Epithelial cell of proximal tubule (primary cell): ENCODE measurements at regions not wholly inside any gene's neighbourhood (a gene's known extent, or its start where the extent isn't known, plus 50 kb on each side); places are given as distances from the start of the nearest gene placed in this dataset.

Source experiments
- DNase-seq: peaks from one replicate; pipeline ENCODE4 v3.0.0-alpha.2; 2011; ENCODE audit warnings: low read depth
- H3K4me3 ChIP-seq: 2 replicates; pipeline ENCODE4 v1.5.1; 2011; ENCODE audit warnings: low read depth, mild to moderate bottlenecking, low read length
- TF ChIP-seq, protein P1 (sequence below): conservative IDR thresholded peaks from 2 replicates; pipeline ENCODE4 v1.5.1; 2012; ENCODE audit warnings: low read depth, mild to moderate bottlenecking, low read length

DNA sequence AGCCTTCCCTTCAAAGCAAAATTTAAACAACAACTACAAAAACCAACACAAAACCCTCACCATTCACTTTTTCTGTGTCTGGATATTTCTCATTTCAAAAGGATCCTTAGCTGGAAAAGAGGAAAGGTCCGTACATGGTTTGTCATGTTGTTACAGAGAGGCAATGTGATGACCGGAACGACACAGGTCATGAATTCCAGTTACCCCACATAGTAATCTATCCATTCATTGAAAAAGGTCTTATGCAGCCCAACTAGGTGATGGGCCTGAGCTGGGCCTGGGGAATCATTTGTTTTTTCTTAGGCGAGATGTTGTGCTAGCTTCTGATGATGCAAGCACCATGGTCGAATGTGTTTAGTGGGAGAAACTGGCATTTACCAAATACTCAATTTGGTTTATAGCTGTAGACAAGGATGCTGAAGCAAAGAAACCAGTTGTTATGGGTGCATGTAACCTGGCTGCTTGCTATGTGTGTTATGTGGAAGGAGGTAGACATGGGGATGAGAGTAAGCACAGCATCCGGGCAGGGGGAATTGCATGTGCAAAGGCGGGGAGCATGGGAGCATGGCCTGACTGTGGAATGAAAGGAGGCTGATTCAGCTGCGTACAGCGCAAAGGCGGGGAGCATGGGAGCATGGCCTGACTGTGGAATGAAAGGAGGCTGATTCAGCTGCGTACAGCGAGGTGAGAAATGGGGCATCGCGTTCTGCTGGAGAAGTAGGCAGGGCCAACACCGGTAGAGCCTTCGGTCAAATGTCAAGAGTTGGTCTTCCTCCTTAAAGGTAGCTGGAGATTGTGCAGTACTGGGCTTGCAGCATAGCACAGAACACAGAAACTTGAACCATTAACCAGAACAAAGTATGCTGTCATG lies 269.7 kb upstream of the MAF start:
- no peak for DNase-seq
- TF ChIP-seq, protein P1, sequence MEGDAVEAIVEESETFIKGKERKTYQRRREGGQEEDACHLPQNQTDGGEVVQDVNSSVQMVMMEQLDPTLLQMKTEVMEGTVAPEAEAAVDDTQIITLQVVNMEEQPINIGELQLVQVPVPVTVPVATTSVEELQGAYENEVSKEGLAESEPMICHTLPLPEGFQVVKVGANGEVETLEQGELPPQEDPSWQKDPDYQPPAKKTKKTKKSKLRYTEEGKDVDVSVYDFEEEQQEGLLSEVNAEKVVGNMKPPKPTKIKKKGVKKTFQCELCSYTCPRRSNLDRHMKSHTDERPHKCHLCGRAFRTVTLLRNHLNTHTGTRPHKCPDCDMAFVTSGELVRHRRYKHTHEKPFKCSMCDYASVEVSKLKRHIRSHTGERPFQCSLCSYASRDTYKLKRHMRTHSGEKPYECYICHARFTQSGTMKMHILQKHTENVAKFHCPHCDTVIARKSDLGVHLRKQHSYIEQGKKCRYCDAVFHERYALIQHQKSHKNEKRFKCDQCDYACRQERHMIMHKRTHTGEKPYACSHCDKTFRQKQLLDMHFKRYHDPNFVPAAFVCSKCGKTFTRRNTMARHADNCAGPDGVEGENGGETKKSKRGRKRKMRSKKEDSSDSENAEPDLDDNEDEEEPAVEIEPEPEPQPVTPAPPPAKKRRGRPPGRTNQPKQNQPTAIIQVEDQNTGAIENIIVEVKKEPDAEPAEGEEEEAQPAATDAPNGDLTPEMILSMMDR, result no peak

GRCh38 chr16:79869304-79870015 lies 268.9 kb upstream of the MAF start:
- TF ChIP-seq, protein P1, result no peak
- no peak overlapping the region for H3K4me3 ChIP-seq
- no peak for DNase-seq

More for the DNA sequence above, 269.7 kb upstream of the MAF start:
- H3K4me3 ChIP-seq, result no peak overlapping the region

DNA sequence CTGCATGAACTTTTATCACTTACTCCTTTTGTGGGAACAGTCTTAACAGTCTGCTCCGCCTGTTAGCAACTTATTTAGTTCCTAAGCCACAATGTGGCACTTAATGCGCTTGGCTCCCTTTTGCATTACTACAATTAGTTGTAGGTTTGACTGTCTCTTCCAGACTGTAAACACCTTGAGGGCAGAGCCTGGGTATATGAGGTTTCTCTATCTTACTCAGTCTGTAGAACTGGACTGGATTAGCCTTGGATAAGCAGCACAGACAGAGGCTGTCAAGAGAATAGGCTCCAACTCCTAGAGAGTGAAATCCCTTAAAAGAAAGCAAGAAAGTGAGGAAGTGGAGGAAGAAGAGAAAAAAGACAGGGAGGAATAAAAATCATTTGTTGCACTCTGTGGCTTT lies 268.3 kb upstream of the MAF start:
- no peak for DNase-seq
- TF ChIP-seq, protein P1, result no peak
- H3K4me3 ChIP-seq, result no peak overlapping the region

- TF ChIP-seq, protein P1, result no peak
- H3K4me3 ChIP-seq, result no peak overlapping the region
- no peak for DNase-seq
Measured at GRCh38 chr16:79867425-79867997, 267.0 kb upstream of the MAF start.

- DNase-seq, result no peak
- TF ChIP-seq, protein P1, result no peak
Measured at GRCh38 chr16:79865918-79866317, 265.4 kb upstream of the MAF start.

DNA sequence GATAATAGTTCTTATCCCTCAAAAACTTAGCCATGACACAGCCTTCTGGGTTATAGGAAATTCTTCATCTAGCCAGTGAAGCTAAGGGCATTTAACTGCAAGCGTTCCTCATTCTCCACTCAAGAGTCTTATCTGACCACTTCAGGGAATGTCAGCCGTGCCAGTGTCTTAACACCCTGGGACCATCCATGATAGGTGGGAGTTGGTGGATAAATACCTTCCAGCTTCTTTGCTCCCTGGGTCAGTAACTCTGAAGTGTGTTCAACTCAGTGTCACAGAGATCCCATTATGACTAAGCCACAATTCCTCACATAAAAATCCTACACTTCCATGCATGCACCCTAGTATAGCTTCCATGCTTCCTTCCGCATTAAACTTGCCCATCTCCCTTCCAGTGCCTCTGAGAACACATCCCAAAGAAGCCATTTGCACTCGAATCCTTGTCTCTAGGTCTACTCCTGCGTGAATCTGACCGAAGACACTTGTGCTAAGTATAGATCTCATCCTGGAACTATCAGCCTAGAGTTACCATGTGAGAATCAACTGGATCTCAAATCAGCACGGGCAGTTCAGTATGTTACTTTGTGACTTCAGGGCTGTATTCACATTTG lies 264.3 kb upstream of the MAF start:
- TF ChIP-seq, protein P1, result no peak
- no peak for DNase-seq
- no peak overlapping the region for H3K4me3 ChIP-seq

More at GRCh38 chr16:79865918-79866317, 265.4 kb upstream of the MAF start:
- H3K4me3 ChIP-seq, result no peak overlapping the region
